ACHN (cell line): ENCODE measurements at regions not wholly inside any gene's neighbourhood (a gene's known extent, or its start where the extent isn't known, plus 50 kb on each side); places are given as distances from the start of the nearest gene placed in this dataset.

Experiments used
- DNase-seq: peaks from one replicate; pipeline ENCODE4 v3.0.0-alpha.2; 2015
- in situ Hi-C: cut with HindIII; loops from 2 replicates; pipeline ENCODE4 v1.10.0; 2017; ENCODE audit warnings: low sequenced_read_pairs, low pct_ligation_motif_present, low pct_unique_long_range_greater_than_20kb

DNA sequence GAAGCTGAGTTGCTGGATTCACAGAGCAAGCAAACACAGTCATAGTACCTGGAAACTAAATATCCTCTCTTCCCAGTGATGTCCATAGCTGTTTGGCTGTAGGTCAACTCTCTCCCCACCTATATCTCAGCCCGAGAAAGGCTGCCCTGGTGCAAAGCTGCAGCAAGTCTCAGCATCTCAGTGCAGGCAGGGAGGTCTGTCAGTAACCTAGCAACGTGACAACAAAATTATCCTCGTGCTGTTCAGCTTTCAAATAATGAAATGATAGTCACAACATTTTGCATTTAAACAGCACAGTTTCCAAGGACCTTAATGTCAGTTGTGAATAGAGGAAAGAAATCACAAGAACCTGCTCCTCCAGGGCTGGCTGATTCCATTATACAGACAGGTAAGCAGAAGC is 83.6 kb downstream of the CHST2 start:
- no peak for DNase-seq
- in situ Hi-C loops, result no loop called here

DNA sequence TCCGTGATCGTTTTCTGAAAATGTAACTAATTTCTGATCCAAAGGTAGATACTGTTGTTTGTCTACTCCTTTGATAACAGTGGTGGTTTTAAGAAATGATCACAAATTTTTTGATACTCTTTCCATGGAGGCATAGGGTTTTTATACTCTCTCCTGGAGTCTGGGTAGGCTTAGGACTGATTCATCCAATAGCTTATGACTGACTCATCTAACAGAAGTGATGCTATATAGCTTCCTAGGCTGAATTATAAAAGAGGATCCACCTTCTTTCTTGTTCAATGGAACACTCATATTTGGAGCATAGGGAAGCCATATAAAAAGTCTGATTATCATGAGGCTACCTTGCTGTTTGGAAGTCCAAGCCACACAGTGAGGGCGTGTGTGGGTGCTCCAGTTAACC is 84.3 kb downstream of the CHST2 start:
- peak; percentile 30 for DNase-seq
- in situ Hi-C loops, result no loop called here

DNA sequence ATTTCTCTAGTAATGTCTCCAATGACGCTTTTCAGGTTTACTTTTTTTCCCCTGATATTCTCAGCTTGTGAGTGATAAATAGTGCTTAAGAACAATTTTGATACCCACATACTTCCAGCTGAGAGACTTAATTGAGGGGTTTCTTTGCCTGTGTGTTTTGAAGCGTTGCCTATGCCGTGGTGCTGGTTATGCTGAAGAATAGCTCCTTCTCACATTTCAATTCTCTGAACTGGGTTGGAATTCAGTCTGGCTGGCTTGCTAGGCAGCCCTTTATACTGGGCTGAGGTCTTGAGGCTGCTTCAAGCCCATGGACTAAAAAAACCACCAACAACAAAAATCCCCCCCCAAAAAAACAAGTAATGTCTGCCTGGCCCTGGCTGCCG is 87.4 kb downstream of the CHST2 start:
- in situ Hi-C loops, result no loop called here
- DNase-seq, result no peak

DNA sequence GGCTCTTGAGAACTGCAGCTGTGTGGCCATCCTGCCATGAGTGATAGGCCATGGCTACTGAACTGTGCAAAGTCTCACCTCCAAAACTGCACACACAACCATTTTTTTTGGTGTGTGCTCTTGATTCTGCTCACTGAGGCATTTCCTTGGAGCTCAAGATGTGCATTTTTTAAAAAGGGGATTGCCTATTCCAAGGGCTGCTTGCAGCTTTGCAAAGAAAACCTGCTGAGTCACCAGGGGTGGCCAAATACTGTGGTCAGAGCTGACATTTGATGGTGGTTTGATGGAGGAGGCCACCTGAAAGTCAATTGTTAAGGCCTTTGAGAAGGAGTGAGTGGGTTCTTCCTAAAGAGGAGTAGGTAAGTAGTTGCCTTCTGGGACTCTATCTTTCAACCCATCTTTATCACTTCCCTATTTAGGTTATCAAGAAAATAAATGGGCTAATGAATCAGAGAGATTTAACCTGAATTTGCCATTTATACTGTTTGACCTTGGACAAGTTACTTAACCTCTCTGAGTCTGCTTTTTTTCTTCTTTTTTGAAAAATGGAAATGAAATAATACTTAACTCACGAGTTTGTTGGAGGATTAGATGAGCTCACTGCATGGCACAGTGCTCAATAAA is 87.9 kb downstream of the CHST2 start:
- DNase-seq, result peak; percentile 72
- in situ Hi-C loops, result no loop called here

DNA sequence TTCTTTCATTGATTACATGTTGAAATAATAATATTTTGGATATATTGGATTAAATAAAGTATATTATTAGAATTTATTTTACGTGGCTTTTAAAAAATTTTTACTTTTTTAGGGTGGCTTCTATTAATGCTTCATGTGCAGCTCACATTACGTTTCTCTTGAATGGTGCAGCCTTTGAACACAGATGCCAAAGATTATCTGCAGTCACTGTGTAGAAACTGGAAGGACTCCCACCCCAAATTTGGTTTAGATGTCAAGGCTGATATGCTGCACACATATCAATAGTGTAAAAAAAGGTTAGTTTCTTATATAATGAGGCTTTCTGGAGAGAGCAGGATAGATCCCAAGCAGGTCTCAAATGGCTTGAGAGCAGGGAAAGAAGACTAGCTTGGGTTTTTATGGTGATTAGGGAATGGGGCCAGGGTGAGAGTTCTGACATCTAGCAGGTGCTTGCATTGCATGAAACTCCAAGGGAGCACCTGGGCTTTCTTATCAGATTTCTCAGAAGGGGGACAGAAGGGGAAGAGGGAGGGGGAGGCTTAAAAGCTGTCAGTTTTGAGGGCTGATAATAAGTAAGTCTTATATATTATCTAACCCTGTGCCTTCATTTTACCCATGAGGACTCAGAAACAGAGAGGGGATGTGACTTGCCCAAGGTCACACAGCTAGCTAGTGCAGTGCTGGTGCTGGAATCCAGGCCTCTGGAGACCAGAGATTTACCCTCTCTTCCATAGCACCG is 89.6 kb downstream of the CHST2 start:
- no peak for DNase-seq
- in situ Hi-C loops, result no loop called here

DNA sequence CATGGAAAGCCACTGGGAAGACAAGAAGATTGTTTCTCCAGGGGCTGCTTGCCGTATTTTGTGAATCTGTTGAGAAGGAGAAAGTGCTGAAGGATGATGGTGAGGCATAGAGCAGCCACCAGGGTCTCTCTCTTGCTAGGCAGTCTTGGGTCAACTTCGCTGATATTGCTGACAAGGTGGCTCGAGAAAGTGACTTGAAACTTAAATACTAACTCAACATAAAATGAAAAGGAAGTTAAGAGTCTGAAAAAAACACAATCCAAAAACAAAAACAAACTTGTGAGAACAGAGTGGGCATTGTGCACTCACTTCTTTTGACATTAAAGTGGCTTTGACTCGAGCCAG is 90.1 kb downstream of the CHST2 start:
- in situ Hi-C loops, result no loop called here
- no peak for DNase-seq

DNA sequence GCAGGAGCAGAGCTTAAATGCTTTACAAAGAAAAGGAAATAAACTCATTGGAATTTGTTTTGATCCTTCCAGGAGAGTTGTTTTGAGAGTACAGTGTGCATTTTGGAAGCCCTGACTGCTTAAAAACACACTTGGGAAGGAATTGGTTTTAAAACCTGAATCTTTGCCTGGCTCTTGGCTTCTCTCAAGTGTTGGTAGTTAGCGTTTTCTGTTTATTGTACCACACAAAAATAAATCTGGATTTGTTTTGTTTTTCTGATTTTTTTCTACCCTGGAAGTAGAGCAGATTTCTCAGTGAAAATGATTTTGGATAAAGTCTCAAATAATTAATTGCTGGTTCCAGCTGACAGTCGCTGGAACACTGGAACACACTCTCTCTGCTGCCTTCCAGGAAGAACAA is 90.6 kb downstream of the CHST2 start:
- in situ Hi-C loops, result no loop called here
- DNase-seq, result no peak

DNA sequence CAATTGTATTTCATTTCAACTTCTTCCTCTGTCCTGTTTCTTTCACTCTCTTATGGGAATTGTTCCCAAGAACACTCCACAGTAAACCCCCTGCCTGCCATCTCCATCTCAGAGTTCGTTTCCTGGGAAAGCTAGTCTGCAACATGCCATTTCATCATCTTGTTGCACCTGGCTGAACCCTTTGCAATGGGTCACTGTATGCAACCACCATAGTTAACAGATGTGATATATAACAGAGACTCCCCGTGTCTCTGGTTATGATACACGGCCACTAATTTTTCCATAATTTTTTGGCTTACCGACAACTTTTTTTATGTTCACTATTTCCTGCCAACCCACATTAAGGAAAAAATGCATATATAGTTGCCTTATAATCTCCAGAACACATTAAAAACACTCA is 95.5 kb downstream of the CHST2 start:
- no peak for DNase-seq
- in situ Hi-C loops, result no loop called here
